Peyer's patch (tissue), 4 donors: ENCODE measurements at regions not wholly inside any gene's neighbourhood (a gene's known extent, or its start where the extent isn't known, plus 50 kb on each side); places are given as distances from the start of the nearest gene placed in this dataset.

Experiments
- CTCF ChIP-seq, 6 experiments: fragments of 450-650 bp in 4 of 6; fragments of 200-600 bp in 2 of 6; sonication (generic) in 1 of 6; IDR thresholded peaks; one replicate each; pipeline ENCODE4 v1.5.1; 2017 to 2019; ENCODE audit warnings: antibody characterized with exemption in 6 of 6, mild to moderate bottlenecking in 3 of 6, moderate library complexity in 1 of 6
- POLR2A ChIP-seq, 2 donors: fragments of 450-650 bp; IDR thresholded peaks; one replicate each; pipeline ENCODE4 v1.5.1; 2017; ENCODE audit warnings: antibody characterized with exemption in 2 of 2, mild to moderate bottlenecking in 2 of 2, moderate library complexity in 2 of 2

GRCh38 chr10:120182431-120182830 is 274.6 kb upstream of the PLPP4 start:
- TF ChIP-seq CTCF (IDR thresholded peaks at IDR 0.05) (no peak), POLR2A (IDR thresholded peaks at IDR 0.05) (no peak)
